ENCODE measurements at regions not wholly inside any gene's neighbourhood (a gene's known extent, or its start where the extent isn't known, plus 50 kb on each side); places are given as distances from the start of the nearest gene placed in this dataset.

DNA sequence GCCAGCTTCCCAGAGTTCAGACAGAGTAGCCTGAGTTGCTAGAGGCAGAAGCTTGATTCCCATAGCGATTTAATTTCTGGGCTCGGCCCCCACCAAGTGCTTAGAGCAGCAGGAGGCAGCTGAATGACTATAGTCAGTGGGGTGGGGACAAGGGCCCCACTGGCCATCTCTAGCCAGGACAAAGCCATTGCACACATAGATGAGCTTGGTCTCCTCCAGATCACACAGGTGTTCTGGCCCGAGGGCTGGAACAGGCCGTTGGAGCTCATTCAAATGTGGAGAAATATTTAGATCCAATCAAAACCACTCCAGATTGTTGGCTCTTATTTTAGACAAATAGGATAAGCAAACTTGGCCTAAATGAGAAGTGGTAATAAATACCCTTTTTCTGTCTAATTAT, 287.3 kb upstream of the NCKAP5 start:
- DNase-seq, result no peak
- Histone ChIP-seq H3K4me1 (no peaks in the 10 kb centered on the region), H3K27me3 (no peaks in the 10 kb centered on the region), H3K4me3 (no peak overlapping the region), H3K36me3 (ENCODE audit: low read depth, missing control alignments) (no peaks in the 10 kb centered on the region), H3K9me3 (no peaks in the 10 kb centered on the region), H3K27ac (no peak overlapping the region)
- TF ChIP-seq, protein P1, sequence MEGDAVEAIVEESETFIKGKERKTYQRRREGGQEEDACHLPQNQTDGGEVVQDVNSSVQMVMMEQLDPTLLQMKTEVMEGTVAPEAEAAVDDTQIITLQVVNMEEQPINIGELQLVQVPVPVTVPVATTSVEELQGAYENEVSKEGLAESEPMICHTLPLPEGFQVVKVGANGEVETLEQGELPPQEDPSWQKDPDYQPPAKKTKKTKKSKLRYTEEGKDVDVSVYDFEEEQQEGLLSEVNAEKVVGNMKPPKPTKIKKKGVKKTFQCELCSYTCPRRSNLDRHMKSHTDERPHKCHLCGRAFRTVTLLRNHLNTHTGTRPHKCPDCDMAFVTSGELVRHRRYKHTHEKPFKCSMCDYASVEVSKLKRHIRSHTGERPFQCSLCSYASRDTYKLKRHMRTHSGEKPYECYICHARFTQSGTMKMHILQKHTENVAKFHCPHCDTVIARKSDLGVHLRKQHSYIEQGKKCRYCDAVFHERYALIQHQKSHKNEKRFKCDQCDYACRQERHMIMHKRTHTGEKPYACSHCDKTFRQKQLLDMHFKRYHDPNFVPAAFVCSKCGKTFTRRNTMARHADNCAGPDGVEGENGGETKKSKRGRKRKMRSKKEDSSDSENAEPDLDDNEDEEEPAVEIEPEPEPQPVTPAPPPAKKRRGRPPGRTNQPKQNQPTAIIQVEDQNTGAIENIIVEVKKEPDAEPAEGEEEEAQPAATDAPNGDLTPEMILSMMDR (IDR thresholded peaks at IDR 0.05), result no peak
- no peak for TF ChIP-seq POLR2A (IDR thresholded peaks at IDR 0.05)
- intact Hi-C loops (cut with DNase I; ENCODE audit: low total_unique reads), result no loop called here
- 79 to 85% methylated on average over 4 of the region's 4 CpGs for WGBS, 2 donors

DNA sequence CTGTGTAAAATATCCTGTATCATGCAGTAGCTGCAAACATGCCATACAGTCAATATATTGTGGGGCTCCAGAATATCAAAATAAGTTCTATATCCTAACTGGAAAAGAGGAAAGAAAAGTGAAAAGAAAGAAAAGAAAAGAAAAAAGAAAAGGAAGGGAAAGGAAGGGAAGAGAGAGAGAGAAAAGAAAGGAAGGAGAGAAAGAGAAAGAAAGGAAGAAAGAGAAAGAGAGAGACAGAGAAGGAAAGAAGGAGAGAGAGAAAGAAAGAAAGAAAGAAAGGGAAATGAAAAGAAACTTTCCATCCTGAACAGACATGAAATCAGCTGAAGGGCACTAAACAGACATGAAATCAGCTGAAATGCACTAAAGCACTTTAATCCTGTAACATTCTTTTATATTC, 288.4 kb upstream of the NCKAP5 start:
- no peak for DNase-seq
- no peak overlapping the region for H3K27ac ChIP-seq
- no peaks in the 10 kb centered on the region for H3K4me1 ChIP-seq
- TF ChIP-seq, protein P1 (IDR thresholded peaks at IDR 0.05), result no peak
- TF ChIP-seq POLR2A (IDR thresholded peaks at IDR 0.05), result no peak
- no peak overlapping the region for H3K4me3 ChIP-seq
- no peaks in the 10 kb centered on the region for H3K27me3 ChIP-seq
- no peaks in the 10 kb centered on the region for H3K36me3 ChIP-seq (ENCODE audit: low read depth, missing control alignments)
- H3K9me3 ChIP-seq, result no peaks in the 10 kb centered on the region
- intact Hi-C loops (cut with DNase I; ENCODE audit: low total_unique reads), result no loop called here

DNA sequence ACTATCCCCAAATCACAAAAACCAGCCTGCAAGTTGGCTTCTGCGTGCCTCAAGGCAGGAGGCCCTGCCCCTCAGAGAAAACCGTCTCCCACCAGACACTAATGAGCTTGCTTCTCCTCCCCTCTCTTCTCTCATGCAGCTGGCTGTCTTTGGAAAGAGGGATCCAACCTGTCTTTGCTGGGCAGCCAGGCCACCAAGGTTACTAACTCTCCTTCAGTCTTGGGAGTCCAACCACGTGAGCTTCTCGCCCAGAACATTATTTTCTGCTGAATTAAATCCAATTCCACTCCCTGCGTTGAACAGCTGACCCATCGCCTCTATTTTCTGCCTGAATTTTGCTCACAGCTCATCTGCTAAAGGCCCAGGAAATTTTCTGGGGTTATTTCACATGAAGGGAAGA, 291.3 kb upstream of the NCKAP5 start:
- Histone ChIP-seq H3K9me3 (no peaks in the 10 kb centered on the region), H3K27ac (no peak overlapping the region), H3K36me3 (ENCODE audit: low read depth, missing control alignments) (no peaks in the 10 kb centered on the region), H3K4me1 (no peaks in the 10 kb centered on the region), H3K4me3 (no peak overlapping the region), H3K27me3 (no peaks in the 10 kb centered on the region)
- intact Hi-C loops (cut with DNase I; ENCODE audit: low total_unique reads), result no loop called here
- TF ChIP-seq POLR2A (IDR thresholded peaks at IDR 0.05), result no peak
- TF ChIP-seq, protein P1 (IDR thresholded peaks at IDR 0.05), result no peak
- WGBS, 2 donors, result 51 to 67% methylated on average over 6 of the region's 6 CpGs
- peak; percentile 26 for DNase-seq

DNA sequence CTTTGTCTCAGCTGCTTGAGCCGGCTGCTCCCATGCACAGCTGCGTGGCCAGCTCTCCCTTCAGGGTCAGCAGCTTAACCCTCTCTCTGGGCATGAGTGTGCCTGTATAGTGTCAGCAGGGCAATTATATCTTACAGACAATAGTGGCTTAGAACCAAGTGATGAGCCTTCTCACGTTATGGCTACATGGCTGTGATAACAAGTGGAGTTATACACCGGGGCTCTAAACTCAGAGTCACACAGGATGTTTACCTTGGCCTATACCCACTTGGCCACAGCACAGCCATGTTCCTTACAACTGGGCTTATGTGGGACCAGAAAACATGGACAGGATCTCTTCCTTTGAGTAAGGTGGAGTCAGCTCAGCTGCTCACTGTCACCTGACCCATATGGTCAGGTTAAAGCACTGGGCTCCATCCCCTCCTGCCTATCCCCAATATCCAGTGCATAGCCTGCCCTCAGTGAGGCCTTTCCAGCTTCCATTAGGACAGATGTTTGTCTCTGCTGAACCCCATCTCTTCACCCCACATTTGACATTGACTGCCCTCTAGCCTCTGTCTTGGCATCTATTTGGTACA, 294.2 kb upstream of the NCKAP5 start:
- no peaks in the 10 kb centered on the region for H3K4me1 ChIP-seq
- H3K36me3 ChIP-seq (ENCODE audit: low read depth, missing control alignments), result no peaks in the 10 kb centered on the region
- no peak overlapping the region for H3K4me3 ChIP-seq
- no peaks in the 10 kb centered on the region for H3K27me3 ChIP-seq
- no peaks in the 10 kb centered on the region for H3K9me3 ChIP-seq
- no peak overlapping the region for H3K27ac ChIP-seq
- TF ChIP-seq, protein P1 (IDR thresholded peaks at IDR 0.05), result no peak
- TF ChIP-seq POLR2A (IDR thresholded peaks at IDR 0.05), result no peak
- DNase-seq, result no peak
- 53 to 63% methylated on average over 2 to 4 of the region's 4 CpGs for WGBS, 2 donors
- intact Hi-C loops (cut with DNase I; ENCODE audit: low total_unique reads), result no loop called here

DNA sequence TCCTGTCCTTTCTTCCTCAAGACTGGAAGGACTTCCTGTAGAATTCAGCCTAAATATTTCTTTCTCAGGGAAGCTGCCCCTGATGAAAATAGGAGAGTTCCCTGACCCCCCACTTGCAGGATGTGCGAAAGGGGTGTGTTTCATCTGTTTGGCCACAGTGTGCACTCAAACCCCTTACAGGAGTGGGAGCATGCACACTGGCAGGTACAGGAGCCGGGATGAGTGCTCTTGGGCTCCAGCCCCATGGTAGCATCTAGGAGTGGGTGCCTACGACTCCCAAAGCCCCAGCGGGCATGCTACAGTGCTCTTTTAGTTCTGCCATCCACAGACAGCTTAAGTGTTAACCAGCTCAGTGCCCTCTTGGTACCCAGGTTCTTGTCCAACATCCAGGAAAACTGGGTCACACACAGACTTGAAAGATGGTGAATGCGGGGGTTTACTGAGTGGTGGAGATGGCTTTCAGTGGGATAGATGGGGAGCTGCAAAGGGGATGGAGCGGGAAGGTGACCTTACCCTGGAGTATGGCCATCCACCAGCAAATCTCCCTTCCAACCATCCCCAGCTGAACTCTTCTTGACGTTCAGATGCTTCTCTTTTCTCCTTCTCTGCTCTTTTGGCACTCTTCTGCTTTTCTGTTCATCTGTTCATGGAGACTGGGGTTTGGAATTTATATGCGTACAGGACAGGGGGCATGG, 295.0 kb upstream of the NCKAP5 start:
- 88 to 98% methylated on average over 8 of the region's 8 CpGs for WGBS, 2 donors
- no peaks in the 10 kb centered on the region for H3K27me3 ChIP-seq
- DNase-seq, result no peak
- no peaks in the 10 kb centered on the region for H3K4me1 ChIP-seq
- H3K27ac ChIP-seq, result no peak overlapping the region
- TF ChIP-seq, protein P1 (IDR thresholded peaks at IDR 0.05), result no peak
- no peak for TF ChIP-seq POLR2A (IDR thresholded peaks at IDR 0.05)
- H3K4me3 ChIP-seq, result no peak overlapping the region
- intact Hi-C loops (cut with DNase I; ENCODE audit: low total_unique reads), result no loop called here
- no peaks in the 10 kb centered on the region for H3K36me3 ChIP-seq (ENCODE audit: low read depth, missing control alignments)
- no peaks in the 10 kb centered on the region for H3K9me3 ChIP-seq
